NCI-H2227 treated with DMSO at 0.1 percent for 48 hours (cell line): ENCODE measurements at regions not wholly inside any gene's neighbourhood (a gene's known extent, or its start where the extent isn't known, plus 50 kb on each side); places are given as distances from the start of the nearest gene placed in this dataset.
A peak's percentile ranks its signal among the peaks of the same experiment; 100 is the strongest.
"Not testable (repeated sequence)": the region's sequence is repeated elsewhere in the genome, so short reads cannot be mapped to it uniquely, and the experiment has no call there.

Source experiments
- DNase-seq: peaks from one replicate; lab custom pipeline; 2025; lab: John Stamatoyannopoulos, UW

GRCh38 chr15:45948181-45948621 is 313.4 kb downstream of the SQOR start:
- DNase-seq = no peak

GRCh38 chr15:45958924-45959323 is 324.1 kb downstream of the SQOR start:
- DNase-seq = no peak

GRCh38 chr15:45962733-45963132 is 327.9 kb downstream of the SQOR start:
- no peak for DNase-seq

GRCh38 chr15:45970542-45970941 is 335.7 kb downstream of the SQOR start:
- DNase-seq = no peak

- DNase-seq = no peak
Observed at GRCh38 chr15:45980366-45980765, 345.5 kb downstream of the SQOR start.

- DNase-seq = no peak
Observed at GRCh38 chr15:45981625-45982024, 346.8 kb downstream of the SQOR start.

GRCh38 chr15:45991863-45992262 is 357.0 kb downstream of the SQOR start:
- DNase-seq = no peak

GRCh38 chr15:45993072-45993471 is 358.2 kb downstream of the SQOR start:
- DNase-seq = no peak

GRCh38 chr15:45993508-45993907 is 358.7 kb downstream of the SQOR start:
- DNase-seq = no peak

- no peak for DNase-seq
Observed at GRCh38 chr15:45995800-45996199, 361.0 kb downstream of the SQOR start.

- DNase-seq = no peak
Observed at GRCh38 chr15:46014532-46014931, 379.7 kb downstream of the SQOR start.

- DNase-seq = no peak
Observed at GRCh38 chr15:46034755-46035154, 399.9 kb downstream of the SQOR start.

GRCh38 chr15:46039703-46040102 is 404.9 kb downstream of the SQOR start:
- no peak for DNase-seq

- no peak for DNase-seq
Observed at GRCh38 chr15:46041905-46042304, 407.1 kb downstream of the SQOR start.

- DNase-seq = no peak
Observed at GRCh38 chr15:46059921-46060594, 425.2 kb downstream of the SQOR start.

- no peak for DNase-seq
Observed at GRCh38 chr15:46061002-46061401, 426.2 kb downstream of the SQOR start.

GRCh38 chr15:46077220-46077619 is 442.4 kb downstream of the SQOR start:
- no peak for DNase-seq

- no peak for DNase-seq
Observed at GRCh38 chr15:46079046-46079445, 444.2 kb downstream of the SQOR start.

- peak; percentile 15 for DNase-seq
Observed at GRCh38 chr15:46080016-46080415, 445.2 kb downstream of the SQOR start.

GRCh38 chr15:46088486-46089445 is 453.9 kb downstream of the SQOR start:
- DNase-seq = no peak

- no peak for DNase-seq
Observed at GRCh38 chr15:46089467-46089935, 454.7 kb downstream of the SQOR start.

- no peak for DNase-seq
Observed at GRCh38 chr15:46091860-46092450, 457.1 kb downstream of the SQOR start.

- DNase-seq = not testable (repeated sequence)
Observed at GRCh38 chr15:46098006-46098405, 463.2 kb downstream of the SQOR start.
